ENCODE measurements at regions not wholly inside any gene's neighbourhood (a gene's known extent, or its start where the extent isn't known, plus 50 kb on each side); places are given as distances from the start of the nearest gene placed in this dataset.

DNA sequence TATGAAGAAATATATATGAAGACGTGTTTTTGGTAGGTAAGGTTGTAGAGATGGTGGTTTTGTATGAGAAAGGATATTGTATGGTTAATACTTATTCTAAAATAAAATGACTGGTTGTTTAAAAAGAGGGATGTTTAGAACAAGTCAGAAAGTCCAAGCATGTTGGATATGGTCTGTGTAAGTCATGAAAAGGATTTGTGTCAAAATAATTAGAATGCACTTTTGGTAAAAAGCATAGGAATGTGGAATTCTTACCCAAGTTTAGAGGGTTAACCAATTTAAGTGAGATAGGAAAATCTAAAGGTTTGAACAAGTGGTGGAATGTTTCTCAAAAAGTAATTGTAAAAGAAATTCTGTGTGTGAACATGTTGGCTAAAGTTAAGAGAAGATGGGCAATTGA is 1556.5 kb upstream of the C9orf72 start:
- Histone ChIP-seq H3K9me3 (no peaks in the 10 kb centered on the region), H3K36me3 (no peaks in the 10 kb centered on the region), H3K4me1 (replicated peaks) (no peaks in the 10 kb centered on the region), H3K27me3 (replicated peaks; ENCODE audit: insufficient read depth) (no peaks in the 10 kb centered on the region), H3K4me3 (no peak overlapping the region), H3K27ac (no peak overlapping the region)
- DNase-seq (ENCODE audit: low spot score), result no peak
- WGBS, result 84% methylated on average over 1 of the region's 1 CpG
- intact Hi-C loops (cut with DNase I), result no loop called here
- TF ChIP-seq POLR2A (IDR thresholded peaks at IDR 0.05) (no peak), POLR2AphosphoS5 (IDR thresholded peaks at IDR 0.05) (no peak)
- TF ChIP-seq, protein P1, sequence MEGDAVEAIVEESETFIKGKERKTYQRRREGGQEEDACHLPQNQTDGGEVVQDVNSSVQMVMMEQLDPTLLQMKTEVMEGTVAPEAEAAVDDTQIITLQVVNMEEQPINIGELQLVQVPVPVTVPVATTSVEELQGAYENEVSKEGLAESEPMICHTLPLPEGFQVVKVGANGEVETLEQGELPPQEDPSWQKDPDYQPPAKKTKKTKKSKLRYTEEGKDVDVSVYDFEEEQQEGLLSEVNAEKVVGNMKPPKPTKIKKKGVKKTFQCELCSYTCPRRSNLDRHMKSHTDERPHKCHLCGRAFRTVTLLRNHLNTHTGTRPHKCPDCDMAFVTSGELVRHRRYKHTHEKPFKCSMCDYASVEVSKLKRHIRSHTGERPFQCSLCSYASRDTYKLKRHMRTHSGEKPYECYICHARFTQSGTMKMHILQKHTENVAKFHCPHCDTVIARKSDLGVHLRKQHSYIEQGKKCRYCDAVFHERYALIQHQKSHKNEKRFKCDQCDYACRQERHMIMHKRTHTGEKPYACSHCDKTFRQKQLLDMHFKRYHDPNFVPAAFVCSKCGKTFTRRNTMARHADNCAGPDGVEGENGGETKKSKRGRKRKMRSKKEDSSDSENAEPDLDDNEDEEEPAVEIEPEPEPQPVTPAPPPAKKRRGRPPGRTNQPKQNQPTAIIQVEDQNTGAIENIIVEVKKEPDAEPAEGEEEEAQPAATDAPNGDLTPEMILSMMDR (IDR thresholded peaks at IDR 0.05), result no peak

DNA sequence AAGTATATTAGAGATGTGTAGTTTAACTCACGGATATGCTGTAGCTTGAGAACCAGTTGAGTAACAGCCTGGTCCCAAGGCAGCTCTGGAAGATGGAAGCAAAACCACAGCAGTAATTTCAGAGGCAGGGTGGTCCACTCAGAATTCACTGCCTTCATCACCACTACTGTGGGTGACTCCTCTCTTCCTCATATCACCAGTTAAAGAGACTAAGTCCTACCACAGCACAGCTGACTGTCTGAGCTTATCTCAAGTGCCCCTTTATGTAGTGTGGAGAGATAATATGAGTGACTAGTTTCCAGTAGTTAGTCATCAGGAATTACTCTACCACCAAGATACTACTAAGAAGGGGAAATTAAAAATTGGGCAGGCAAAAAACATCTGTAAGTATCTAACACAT is 1571.2 kb upstream of the C9orf72 start:
- H3K27ac ChIP-seq, result no peak overlapping the region
- intact Hi-C loops (cut with DNase I), result no loop called here
- WGBS, result 95% methylated on average over 1 of the region's 1 CpG
- H3K4me3 ChIP-seq, result no peak overlapping the region
- H3K4me1 ChIP-seq (replicated peaks), result no peaks in the 10 kb centered on the region
- no peaks in the 10 kb centered on the region for H3K36me3 ChIP-seq
- H3K27me3 ChIP-seq (replicated peaks; ENCODE audit: insufficient read depth), result no peaks in the 10 kb centered on the region
- no peaks in the 10 kb centered on the region for H3K9me3 ChIP-seq
- TF ChIP-seq POLR2A (IDR thresholded peaks at IDR 0.05), result no peak
- TF ChIP-seq POLR2AphosphoS5 (IDR thresholded peaks at IDR 0.05), result no peak
- TF ChIP-seq, protein P1 (IDR thresholded peaks at IDR 0.05), result no peak
- DNase-seq (ENCODE audit: low spot score), result no peak

DNA sequence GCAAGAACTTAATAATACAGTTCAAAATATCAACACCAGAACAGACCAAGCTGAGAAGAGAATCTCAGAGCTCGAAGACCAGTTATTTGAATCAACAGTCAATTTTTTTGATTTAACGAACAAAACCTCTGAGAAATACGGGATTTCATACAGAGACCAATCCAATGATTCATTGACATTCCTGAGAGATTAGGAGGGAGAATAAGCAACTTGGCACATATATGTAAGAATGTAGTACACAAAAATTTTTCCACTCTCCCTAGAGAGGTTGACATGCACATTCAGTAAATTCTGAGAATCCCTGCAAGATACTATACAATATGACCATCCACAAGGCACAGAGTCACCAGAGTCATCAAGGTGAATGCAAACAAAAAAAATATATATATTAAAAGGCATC is 1577.3 kb upstream of the C9orf72 start:
- 94% methylated on average over 3 of the region's 3 CpGs for WGBS
- H3K27ac ChIP-seq, result no peak overlapping the region

DNA sequence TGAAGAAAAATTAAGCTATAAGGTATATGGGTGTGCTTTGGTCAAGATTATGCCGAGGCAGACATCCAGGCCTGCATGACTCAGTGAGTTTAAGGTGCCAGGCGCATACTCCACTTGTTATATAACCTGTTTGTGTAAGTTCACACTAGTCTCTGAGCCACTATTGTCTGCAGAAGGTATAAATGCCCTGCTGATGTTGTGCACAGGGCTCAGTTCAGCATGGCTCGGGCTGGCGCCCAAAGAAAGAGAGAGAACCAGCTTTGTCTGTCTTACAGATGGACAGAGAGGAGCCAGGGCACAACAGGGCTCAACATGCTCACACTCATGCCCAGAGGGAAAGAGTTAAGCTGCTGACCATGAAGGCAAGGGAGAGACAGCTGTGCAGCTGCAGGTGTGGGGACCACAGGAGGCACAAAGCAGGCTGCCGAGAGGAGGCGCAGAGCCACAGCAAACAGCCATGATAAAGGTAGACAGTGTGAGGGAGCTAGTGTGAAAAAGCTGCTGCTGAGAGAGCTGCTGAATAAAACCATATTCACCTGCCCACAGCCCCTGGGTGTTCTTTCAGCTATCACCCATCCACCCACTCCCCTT is 1587.6 kb upstream of the C9orf72 start:
- TF ChIP-seq POLR2AphosphoS5 (IDR thresholded peaks at IDR 0.05), result no peak
- TF ChIP-seq POLR2A (IDR thresholded peaks at IDR 0.05), result no peak
- TF ChIP-seq, protein P1 (IDR thresholded peaks at IDR 0.05), result no peak
- Histone ChIP-seq H3K27ac (no peak overlapping the region), H3K9me3 (no peaks in the 10 kb centered on the region), H3K36me3 (no peaks in the 10 kb centered on the region), H3K4me1 (replicated peaks) (no peaks in the 10 kb centered on the region), H3K27me3 (replicated peaks; ENCODE audit: insufficient read depth) (no peaks in the 10 kb centered on the region), H3K4me3 (no peak overlapping the region)
- WGBS, result 91% methylated on average over 6 of the region's 6 CpGs
- no peak for DNase-seq (ENCODE audit: low spot score)
- intact Hi-C loops (cut with DNase I), result no loop called here

More for the DNA sequence above, 1577.3 kb upstream of the C9orf72 start:
- H3K27me3 ChIP-seq (replicated peaks; ENCODE audit: insufficient read depth), result no peaks in the 10 kb centered on the region
- no peaks in the 10 kb centered on the region for H3K4me1 ChIP-seq (replicated peaks)
- TF ChIP-seq POLR2A (IDR thresholded peaks at IDR 0.05) (no peak), POLR2AphosphoS5 (IDR thresholded peaks at IDR 0.05) (no peak)
- TF ChIP-seq, protein P1 (IDR thresholded peaks at IDR 0.05), result no peak
- no peak overlapping the region for H3K4me3 ChIP-seq
- no peaks in the 10 kb centered on the region for H3K9me3 ChIP-seq
- no peak for DNase-seq (ENCODE audit: low spot score)
- intact Hi-C loops (cut with DNase I), result no loop called here
- H3K36me3 ChIP-seq, result no peaks in the 10 kb centered on the region

DNA sequence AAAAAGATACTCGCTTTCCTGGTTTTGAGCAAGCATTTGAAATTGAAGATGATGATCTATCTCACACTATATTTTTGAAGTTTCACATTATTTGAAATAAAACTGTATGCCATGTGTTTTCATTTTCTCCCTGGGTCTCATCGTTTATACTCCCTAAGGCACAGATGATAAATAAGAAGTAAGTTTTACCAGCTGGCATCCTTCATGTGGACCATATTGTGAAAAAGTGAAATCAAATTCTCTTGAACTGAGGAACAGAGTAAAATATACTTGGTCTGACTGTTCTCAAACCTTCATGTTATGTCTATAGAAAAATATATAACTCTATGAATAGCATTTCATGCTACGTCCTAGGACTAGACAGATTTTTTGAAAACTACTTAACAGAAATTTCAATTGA is 1600.9 kb upstream of the C9orf72 start:
- Histone ChIP-seq H3K27ac (no peak overlapping the region), H3K9me3 (no peaks in the 10 kb centered on the region), H3K4me1 (replicated peaks) (no peaks in the 10 kb centered on the region), H3K4me3 (no peak overlapping the region), H3K36me3 (no peaks in the 10 kb centered on the region), H3K27me3 (replicated peaks; ENCODE audit: insufficient read depth) (no peaks in the 10 kb centered on the region)
- intact Hi-C loops (cut with DNase I), result no loop called here
- no peak for TF ChIP-seq POLR2AphosphoS5 (IDR thresholded peaks at IDR 0.05)
- TF ChIP-seq, protein P1 (IDR thresholded peaks at IDR 0.05), result no peak
- TF ChIP-seq POLR2A (IDR thresholded peaks at IDR 0.05), result no peak
- no peak for DNase-seq (ENCODE audit: low spot score)
- WGBS, result 86% methylated on average over 3 of the region's 3 CpGs

Measured in prostate gland (tissue), 2 donors.